HEK293 (cell line): ENCODE measurements at regions not wholly inside any gene's neighbourhood (a gene's known extent, or its start where the extent isn't known, plus 50 kb on each side); places are given as distances from the start of the nearest gene placed in this dataset.

Source experiments
- GLIS1 ChIP-seq: fragments of 450-650 bp; formaldehyde crosslinking; IDR thresholded peaks from 2 replicates; pipeline ENCODE4 v1.5.1; 2016; ENCODE audit warnings: missing biosample characterization, missing genetic modification characterization
- HOXC10 ChIP-seq: sonication (generic); formaldehyde crosslinking; IDR thresholded peaks from 2 replicates; pipeline ENCODE4 v1.8.1; 2023; ENCODE audit warnings: mild to moderate bottlenecking, missing genetic modification reagents
- IKZF3 ChIP-seq: fragments of 450-650 bp; IDR thresholded peaks from 2 replicates; pipeline ENCODE4 v1.5.0; 2018; ENCODE audit warnings: missing biosample characterization, mild to moderate bottlenecking, missing genetic modification characterization, moderate library complexity
- SP7 ChIP-seq: fragments of 450-650 bp; formaldehyde crosslinking; IDR thresholded peaks from 2 replicates; pipeline ENCODE4 v1.5.1; 2016; ENCODE audit warnings: missing biosample characterization, missing genetic modification characterization
- TCF7L2 ChIP-seq: IDR thresholded peaks from 2 replicates; pipeline ENCODE4 v1.6.1; 2011; ENCODE audit warnings: low read depth, mild to moderate bottlenecking, inconsistent platforms, low read length, moderate library complexity, borderline replicate concordance
- ZBTB1 ChIP-seq: fragments of 450-650 bp; formaldehyde crosslinking; IDR thresholded peaks from 2 replicates; pipeline ENCODE4 v1.5.1; 2016; ENCODE audit warnings: missing biosample characterization, missing genetic modification characterization
- ZNF114 ChIP-seq: fragments of 450-650 bp; formaldehyde crosslinking; IDR thresholded peaks from 2 replicates; pipeline ENCODE4 v1.5.0; 2017; ENCODE audit warnings: missing biosample characterization, missing genetic modification characterization
- ZNF140 ChIP-seq: fragments of 450-650 bp; formaldehyde crosslinking; IDR thresholded peaks from 2 replicates; pipeline ENCODE4 v1.5.1; 2016; ENCODE audit warnings: missing biosample characterization, missing genetic modification characterization
- ZNF202 ChIP-seq: fragments of 450-650 bp; formaldehyde crosslinking; IDR thresholded peaks from 2 replicates; pipeline ENCODE4 v1.5.1; 2016; ENCODE audit warnings: missing biosample characterization, missing genetic modification characterization, borderline replicate concordance
- ZNF248 ChIP-seq: fragments of 450-650 bp; formaldehyde crosslinking; IDR thresholded peaks from 2 replicates; pipeline ENCODE4 v1.5.1; 2017; ENCODE audit warnings: missing biosample characterization, missing genetic modification characterization
- ZNF311 ChIP-seq: fragments of 450-650 bp; formaldehyde crosslinking; IDR thresholded peaks from 2 replicates; pipeline ENCODE4 v1.5.1; 2017; ENCODE audit warnings: missing biosample characterization, missing genetic modification characterization, borderline replicate concordance
- ZNF366 ChIP-seq: fragments of 450-650 bp; formaldehyde crosslinking; conservative IDR thresholded peaks from 2 replicates; pipeline ENCODE4 v1.5.1; 2016; ENCODE audit warnings: missing biosample characterization, missing genetic modification characterization
- ZNF473 ChIP-seq: fragments of 450-650 bp; formaldehyde crosslinking; IDR thresholded peaks from 2 replicates; pipeline ENCODE4 v1.5.1; 2017; ENCODE audit warnings: missing biosample characterization, missing genetic modification characterization
- ZNF558 ChIP-seq: fragments of 450-650 bp; formaldehyde crosslinking; IDR thresholded peaks from 2 replicates; pipeline ENCODE4 v1.5.1; 2016; ENCODE audit warnings: missing biosample characterization, missing genetic modification characterization
- ZNF571 ChIP-seq: fragments of 450-650 bp; formaldehyde crosslinking; IDR thresholded peaks from 2 replicates; pipeline ENCODE4 v1.5.0; 2017; ENCODE audit warnings: missing biosample characterization, missing genetic modification characterization
- ZNF654 ChIP-seq: fragments of 450-650 bp; formaldehyde crosslinking; IDR thresholded peaks from 2 replicates; pipeline ENCODE4 v1.5.1; 2016; ENCODE audit warnings: low read depth, missing biosample characterization, missing genetic modification characterization
- ZNF707 ChIP-seq: fragments of 450-650 bp; formaldehyde crosslinking; IDR thresholded peaks from 2 replicates; pipeline ENCODE4 v1.5.1; 2016; ENCODE audit warnings: missing biosample characterization, missing genetic modification characterization
- ZNF768 ChIP-seq: fragments of 450-650 bp; formaldehyde crosslinking; IDR thresholded peaks from 2 replicates; pipeline ENCODE4 v1.5.1; 2018; ENCODE audit warnings: missing biosample characterization, mild to moderate bottlenecking, missing genetic modification characterization
- ZNF777 ChIP-seq: fragments of 450-650 bp; formaldehyde crosslinking; IDR thresholded peaks from 2 replicates; pipeline ENCODE4 v1.5.1; 2017; ENCODE audit warnings: missing biosample characterization, missing genetic modification characterization, borderline replicate concordance
- ZNF792 ChIP-seq: fragments of 450-650 bp; formaldehyde crosslinking; IDR thresholded peaks from 2 replicates; pipeline ENCODE4 v1.5.1; 2016; ENCODE audit warnings: missing biosample characterization, missing genetic modification characterization
- ZSCAN23 ChIP-seq: fragments of 450-650 bp; formaldehyde crosslinking; IDR thresholded peaks from 2 replicates; pipeline ENCODE4 v1.5.1; 2016; ENCODE audit warnings: missing biosample characterization, missing genetic modification characterization
- TF ChIP-seq, protein P1 (sequence below): fragments of 450-650 bp; formaldehyde crosslinking; IDR thresholded peaks from 2 replicates; pipeline ENCODE4 v1.5.1; 2016; ENCODE audit warnings: missing biosample characterization, missing genetic modification characterization
- TF ChIP-seq, protein P2 (sequence below): fragments of 450-650 bp; formaldehyde crosslinking; IDR thresholded peaks from 2 replicates; pipeline ENCODE4 v1.5.1; 2016; ENCODE audit warnings: missing biosample characterization, missing genetic modification characterization, low read depth
- TF ChIP-seq, protein P3 (sequence below): fragments of 450-650 bp; formaldehyde crosslinking; IDR thresholded peaks from 2 replicates; pipeline ENCODE4 v1.5.1; 2016; ENCODE audit warnings: missing biosample characterization, missing genetic modification characterization
- TF ChIP-seq, protein P4 (sequence below): fragments of 450-650 bp; formaldehyde crosslinking; IDR thresholded peaks from 2 replicates; pipeline ENCODE4 v1.5.1; 2016; ENCODE audit warnings: missing biosample characterization, missing genetic modification characterization
- TF ChIP-seq, protein P5 (sequence below): fragments of 450-650 bp; IDR thresholded peaks from 2 replicates; pipeline ENCODE4 v1.5.1; 2018; ENCODE audit warnings: missing biosample characterization, mild to moderate bottlenecking, missing genetic modification characterization
- TF ChIP-seq, protein P6 (sequence below): fragments of 450-650 bp; formaldehyde crosslinking; IDR thresholded peaks from 2 replicates; pipeline ENCODE4 v1.5.1; 2016; ENCODE audit warnings: missing biosample characterization, missing genetic modification characterization

DNA sequence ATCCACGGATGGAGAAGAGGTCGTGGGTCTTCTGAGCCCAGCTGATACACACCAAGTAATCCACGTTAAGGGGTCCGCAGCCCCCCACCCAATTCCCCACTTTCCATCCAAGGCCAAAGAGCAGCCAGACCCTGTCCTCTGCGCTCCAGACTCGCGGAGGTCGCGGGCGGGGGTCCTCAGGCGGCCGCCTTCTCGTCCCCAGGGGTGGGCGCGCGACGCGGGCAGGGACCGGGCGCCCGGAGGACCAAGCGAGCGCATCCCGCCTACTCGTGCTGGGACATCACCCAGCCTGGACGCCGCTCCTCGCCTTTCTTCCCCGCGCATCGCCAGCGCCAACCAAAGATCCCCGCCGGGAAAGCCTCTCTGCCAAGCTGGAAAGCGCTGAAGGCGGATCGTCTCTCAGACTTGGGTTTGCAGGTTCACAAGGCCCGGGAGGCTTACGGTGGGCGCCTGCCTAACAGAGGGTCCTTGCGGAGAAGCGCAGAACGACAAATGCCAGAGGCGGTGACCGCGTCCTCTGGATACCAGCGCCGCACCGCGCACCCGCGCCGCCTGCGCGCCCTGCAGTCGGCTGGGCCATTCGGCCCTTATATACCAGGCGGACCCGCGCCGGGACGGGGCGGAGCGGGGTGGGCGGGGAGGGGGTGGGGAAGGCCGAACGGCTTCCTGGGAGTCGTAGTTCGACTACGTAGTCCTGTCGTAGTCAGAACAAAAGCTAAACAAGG is 471.6 kb downstream of the SOX9 start (continued):
- TF ChIP-seq ZNF777 (peak; percentile 70; the same call in 1 of the 2 replicates), ZNF571 (no peak), ZNF114 (tag by site-specific recombination) (no peak), ZNF248 (tag by site-specific recombination) (no peak), ZNF473 (no peak), ZNF654 (tag by site-specific recombination) (no peak), SP7 (peak; percentile 88), ZNF140 (tag by site-specific recombination) (no peak), ZNF558 (tag by site-specific recombination) (no peak), GLIS1 (tag by site-specific recombination) (no peak), ZSCAN23 (tag by site-specific recombination) (peak; percentile 75; the same call in 1 of the 2 replicates), IKZF3 (tag by site-specific recombination) (0 out of 2 replicates have a peak, but pooled peaks have one; percentile 53), ZNF707 (no peak), ZBTB1 (tag by site-specific recombination) (no peak), ZNF792 (no peak), ZNF311 (tag by site-specific recombination) (no peak), TCF7L2 (no peak), ZNF202 (tag by site-specific recombination) (no peak), HOXC10 (no peak), ZNF768 (tag by site-specific recombination) (no peak), ZNF366 (tag by site-specific recombination) (no peak)
- TF ChIP-seq, protein P1, sequence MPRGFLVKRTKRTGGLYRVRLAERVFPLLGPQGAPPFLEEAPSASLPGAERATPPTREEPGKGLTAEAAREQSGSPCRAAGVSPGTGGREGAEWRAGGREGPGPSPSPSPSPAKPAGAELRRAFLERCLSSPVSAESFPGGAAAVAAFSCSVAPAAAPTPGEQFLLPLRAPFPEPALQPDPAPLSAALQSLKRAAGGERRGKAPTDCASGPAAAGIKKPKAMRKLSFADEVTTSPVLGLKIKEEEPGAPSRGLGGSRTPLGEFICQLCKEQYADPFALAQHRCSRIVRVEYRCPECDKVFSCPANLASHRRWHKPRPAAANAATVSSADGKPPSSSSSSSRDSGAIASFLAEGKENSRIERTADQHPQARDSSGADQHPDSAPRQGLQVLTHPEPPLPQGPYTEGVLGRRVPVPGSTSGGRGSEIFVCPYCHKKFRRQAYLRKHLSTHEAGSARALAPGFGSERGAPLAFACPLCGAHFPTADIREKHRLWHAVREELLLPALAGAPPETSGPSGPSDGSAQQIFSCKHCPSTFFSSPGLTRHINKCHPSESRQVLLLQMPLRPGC = no peak
- TF ChIP-seq, protein P2, sequence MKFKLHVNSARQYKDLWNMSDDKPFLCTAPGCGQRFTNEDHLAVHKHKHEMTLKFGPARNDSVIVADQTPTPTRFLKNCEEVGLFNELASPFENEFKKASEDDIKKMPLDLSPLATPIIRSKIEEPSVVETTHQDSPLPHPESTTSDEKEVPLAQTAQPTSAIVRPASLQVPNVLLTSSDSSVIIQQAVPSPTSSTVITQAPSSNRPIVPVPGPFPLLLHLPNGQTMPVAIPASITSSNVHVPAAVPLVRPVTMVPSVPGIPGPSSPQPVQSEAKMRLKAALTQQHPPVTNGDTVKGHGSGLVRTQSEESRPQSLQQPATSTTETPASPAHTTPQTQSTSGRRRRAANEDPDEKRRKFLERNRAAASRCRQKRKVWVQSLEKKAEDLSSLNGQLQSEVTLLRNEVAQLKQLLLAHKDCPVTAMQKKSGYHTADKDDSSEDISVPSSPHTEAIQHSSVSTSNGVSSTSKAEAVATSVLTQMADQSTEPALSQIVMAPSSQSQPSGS (tag by site-specific recombination) = no peak
- TF ChIP-seq, protein P3, sequence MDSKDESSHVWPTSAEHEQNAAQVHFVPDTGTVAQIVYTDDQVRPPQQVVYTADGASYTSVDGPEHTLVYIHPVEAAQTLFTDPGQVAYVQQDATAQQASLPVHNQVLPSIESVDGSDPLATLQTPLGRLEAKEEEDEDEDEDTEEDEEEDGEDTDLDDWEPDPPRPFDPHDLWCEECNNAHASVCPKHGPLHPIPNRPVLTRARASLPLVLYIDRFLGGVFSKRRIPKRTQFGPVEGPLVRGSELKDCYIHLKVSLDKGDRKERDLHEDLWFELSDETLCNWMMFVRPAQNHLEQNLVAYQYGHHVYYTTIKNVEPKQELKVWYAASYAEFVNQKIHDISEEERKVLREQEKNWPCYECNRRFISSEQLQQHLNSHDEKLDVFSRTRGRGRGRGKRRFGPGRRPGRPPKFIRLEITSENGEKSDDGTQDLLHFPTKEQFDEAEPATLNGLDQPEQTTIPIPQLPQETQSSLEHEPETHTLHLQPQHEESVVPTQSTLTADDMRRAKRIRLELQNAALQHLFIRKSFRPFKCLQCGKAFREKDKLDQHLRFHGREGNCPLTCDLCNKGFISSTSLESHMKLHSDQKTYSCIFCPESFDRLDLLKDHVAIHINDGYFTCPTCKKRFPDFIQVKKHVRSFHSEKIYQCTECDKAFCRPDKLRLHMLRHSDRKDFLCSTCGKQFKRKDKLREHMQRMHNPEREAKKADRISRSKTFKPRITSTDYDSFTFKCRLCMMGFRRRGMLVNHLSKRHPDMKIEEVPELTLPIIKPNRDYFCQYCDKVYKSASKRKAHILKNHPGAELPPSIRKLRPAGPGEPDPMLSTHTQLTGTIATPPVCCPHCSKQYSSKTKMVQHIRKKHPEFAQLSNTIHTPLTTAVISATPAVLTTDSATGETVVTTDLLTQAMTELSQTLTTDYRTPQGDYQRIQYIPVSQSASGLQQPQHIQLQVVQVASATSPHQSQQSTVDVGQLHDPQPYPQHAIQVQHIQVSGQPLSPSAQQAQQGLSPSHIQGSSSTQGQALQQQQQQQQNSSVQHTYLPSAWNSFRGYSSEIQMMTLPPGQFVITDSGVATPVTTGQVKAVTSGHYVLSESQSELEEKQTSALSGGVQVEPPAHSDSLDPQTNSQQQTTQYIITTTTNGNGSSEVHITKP (tag by site-specific recombination) = peak; percentile 83
- TF ChIP-seq, protein P4, sequence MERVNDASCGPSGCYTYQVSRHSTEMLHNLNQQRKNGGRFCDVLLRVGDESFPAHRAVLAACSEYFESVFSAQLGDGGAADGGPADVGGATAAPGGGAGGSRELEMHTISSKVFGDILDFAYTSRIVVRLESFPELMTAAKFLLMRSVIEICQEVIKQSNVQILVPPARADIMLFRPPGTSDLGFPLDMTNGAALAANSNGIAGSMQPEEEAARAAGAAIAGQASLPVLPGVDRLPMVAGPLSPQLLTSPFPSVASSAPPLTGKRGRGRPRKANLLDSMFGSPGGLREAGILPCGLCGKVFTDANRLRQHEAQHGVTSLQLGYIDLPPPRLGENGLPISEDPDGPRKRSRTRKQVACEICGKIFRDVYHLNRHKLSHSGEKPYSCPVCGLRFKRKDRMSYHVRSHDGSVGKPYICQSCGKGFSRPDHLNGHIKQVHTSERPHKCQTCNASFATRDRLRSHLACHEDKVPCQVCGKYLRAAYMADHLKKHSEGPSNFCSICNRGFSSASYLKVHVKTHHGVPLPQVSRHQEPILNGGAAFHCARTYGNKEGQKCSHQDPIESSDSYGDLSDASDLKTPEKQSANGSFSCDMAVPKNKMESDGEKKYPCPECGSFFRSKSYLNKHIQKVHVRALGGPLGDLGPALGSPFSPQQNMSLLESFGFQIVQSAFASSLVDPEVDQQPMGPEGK = peak; percentile 43
- TF ChIP-seq, protein P5, sequence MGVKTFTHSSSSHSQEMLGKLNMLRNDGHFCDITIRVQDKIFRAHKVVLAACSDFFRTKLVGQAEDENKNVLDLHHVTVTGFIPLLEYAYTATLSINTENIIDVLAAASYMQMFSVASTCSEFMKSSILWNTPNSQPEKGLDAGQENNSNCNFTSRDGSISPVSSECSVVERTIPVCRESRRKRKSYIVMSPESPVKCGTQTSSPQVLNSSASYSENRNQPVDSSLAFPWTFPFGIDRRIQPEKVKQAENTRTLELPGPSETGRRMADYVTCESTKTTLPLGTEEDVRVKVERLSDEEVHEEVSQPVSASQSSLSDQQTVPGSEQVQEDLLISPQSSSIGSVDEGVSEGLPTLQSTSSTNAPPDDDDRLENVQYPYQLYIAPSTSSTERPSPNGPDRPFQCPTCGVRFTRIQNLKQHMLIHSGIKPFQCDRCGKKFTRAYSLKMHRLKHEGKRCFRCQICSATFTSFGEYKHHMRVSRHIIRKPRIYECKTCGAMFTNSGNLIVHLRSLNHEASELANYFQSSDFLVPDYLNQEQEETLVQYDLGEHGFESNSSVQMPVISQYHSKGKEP (tag by site-specific recombination) = no peak
- TF ChIP-seq, protein P6, sequence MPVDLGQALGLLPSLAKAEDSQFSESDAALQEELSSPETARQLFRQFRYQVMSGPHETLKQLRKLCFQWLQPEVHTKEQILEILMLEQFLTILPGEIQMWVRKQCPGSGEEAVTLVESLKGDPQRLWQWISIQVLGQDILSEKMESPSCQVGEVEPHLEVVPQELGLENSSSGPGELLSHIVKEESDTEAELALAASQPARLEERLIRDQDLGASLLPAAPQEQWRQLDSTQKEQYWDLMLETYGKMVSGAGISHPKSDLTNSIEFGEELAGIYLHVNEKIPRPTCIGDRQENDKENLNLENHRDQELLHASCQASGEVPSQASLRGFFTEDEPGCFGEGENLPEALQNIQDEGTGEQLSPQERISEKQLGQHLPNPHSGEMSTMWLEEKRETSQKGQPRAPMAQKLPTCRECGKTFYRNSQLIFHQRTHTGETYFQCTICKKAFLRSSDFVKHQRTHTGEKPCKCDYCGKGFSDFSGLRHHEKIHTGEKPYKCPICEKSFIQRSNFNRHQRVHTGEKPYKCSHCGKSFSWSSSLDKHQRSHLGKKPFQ (tag by site-specific recombination) = no peak
